DND-41 (cell line): ENCODE measurements at regions not wholly inside any gene's neighbourhood (a gene's known extent, or its start where the extent isn't known, plus 50 kb on each side); places are given as distances from the start of the nearest gene placed in this dataset.

Source experiments
- EZH2 ChIP-seq: IDR thresholded peaks from 3 replicates; pipeline ENCODE4 v1.6.1; 2012; ENCODE audit warnings: borderline replicate concordance, low read depth, mild to moderate bottlenecking, moderate library complexity, low read length, inconsistent platforms; ENCODE audit not compliant: severe bottlenecking
- TF ChIP-seq, protein P1 (sequence below): IDR thresholded peaks from 2 replicates; pipeline ENCODE4 v1.5.1; 2012; ENCODE audit warnings: borderline replicate concordance, low read length, moderate library complexity, mild to moderate bottlenecking; ENCODE audit not compliant: poor library complexity, severe bottlenecking; ENCODE audit errors: extremely low read depth

DNA sequence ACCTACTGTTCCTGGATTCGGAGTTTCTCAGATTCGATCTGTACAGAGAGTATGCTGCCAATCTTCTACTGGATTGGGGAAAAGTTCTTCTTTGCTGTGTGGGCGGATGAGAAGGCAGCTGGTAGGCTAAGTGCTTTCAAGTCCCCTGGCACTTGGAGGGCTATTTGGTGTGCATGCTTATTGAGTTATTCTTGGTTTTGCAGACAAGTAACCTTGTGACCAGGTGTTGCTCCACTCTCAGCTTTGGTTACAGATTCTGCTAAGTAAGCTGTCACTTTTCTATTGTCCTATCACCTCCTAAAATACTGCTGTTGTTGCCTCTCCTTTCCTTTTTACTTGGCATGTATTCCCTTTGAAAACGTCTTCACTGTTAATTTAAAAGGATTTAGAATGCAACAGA, 1375.1 kb upstream of the LRRTM3 start:
- TF ChIP-seq, protein P1, sequence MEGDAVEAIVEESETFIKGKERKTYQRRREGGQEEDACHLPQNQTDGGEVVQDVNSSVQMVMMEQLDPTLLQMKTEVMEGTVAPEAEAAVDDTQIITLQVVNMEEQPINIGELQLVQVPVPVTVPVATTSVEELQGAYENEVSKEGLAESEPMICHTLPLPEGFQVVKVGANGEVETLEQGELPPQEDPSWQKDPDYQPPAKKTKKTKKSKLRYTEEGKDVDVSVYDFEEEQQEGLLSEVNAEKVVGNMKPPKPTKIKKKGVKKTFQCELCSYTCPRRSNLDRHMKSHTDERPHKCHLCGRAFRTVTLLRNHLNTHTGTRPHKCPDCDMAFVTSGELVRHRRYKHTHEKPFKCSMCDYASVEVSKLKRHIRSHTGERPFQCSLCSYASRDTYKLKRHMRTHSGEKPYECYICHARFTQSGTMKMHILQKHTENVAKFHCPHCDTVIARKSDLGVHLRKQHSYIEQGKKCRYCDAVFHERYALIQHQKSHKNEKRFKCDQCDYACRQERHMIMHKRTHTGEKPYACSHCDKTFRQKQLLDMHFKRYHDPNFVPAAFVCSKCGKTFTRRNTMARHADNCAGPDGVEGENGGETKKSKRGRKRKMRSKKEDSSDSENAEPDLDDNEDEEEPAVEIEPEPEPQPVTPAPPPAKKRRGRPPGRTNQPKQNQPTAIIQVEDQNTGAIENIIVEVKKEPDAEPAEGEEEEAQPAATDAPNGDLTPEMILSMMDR, result no peak
- TF ChIP-seq EZH2, result no peak
